ENCODE measurements at regions not wholly inside any gene's neighbourhood (a gene's known extent, or its start where the extent isn't known, plus 50 kb on each side); places are given as distances from the start of the nearest gene placed in this dataset.
"Not testable (repeated sequence)": the region's sequence is repeated elsewhere in the genome, so short reads cannot be mapped to it uniquely, and the experiment has no call there.

- Histone ChIP-seq H3K9ac (ENCODE audit: low read length) (peak overlapping the region; percentile 31), H3K4me3 (ENCODE audit: low read length) (no peak overlapping the region), H3K4me1 (ENCODE audit: control insufficient read depth, insufficient read depth, low read length) (peaks cover 28% of the 10 kb centered on the region), H3K9me3 (ENCODE audit: control insufficient read depth, low read length) (peaks cover 5% of the 10 kb centered on the region), H3K36me3 (ENCODE audit: control insufficient read depth, insufficient read depth, low read length, severe bottlenecking) (no peaks in the 10 kb centered on the region), H3K27me3 (replicated peaks; ENCODE audit: control insufficient read depth, insufficient read depth, low read length) (no peaks in the 10 kb centered on the region)
- peak; percentile 93 for DNase-seq (ENCODE audit: low read depth)
These were observed 185.6 kb downstream of the FAM43A start for GRCh38 chr3:194871143-194871863.

- peak overlapping the region; percentile 31 for H3K9ac ChIP-seq (ENCODE audit: low read length)
- no peaks in the 10 kb centered on the region for H3K36me3 ChIP-seq (ENCODE audit: control insufficient read depth, insufficient read depth, low read length, severe bottlenecking)
- DNase-seq (ENCODE audit: low read depth), result peak; percentile 32
- H3K27me3 ChIP-seq (replicated peaks; ENCODE audit: control insufficient read depth, insufficient read depth, low read length), result no peaks in the 10 kb centered on the region
- H3K4me3 ChIP-seq (ENCODE audit: low read length), result no peak overlapping the region
- peaks cover 5% of the 10 kb centered on the region for H3K9me3 ChIP-seq (ENCODE audit: control insufficient read depth, low read length)
- H3K4me1 ChIP-seq (ENCODE audit: control insufficient read depth, insufficient read depth, low read length), result peaks cover 32% of the 10 kb centered on the region
These were observed 186.4 kb downstream of the FAM43A start for GRCh38 chr3:194871864-194872668.

GRCh38 chr3:194872669-194872977 lies 186.9 kb downstream of the FAM43A start:
- DNase-seq (ENCODE audit: low read depth), result peak; percentile 48
- Histone ChIP-seq H3K9ac (ENCODE audit: low read length) (no peak overlapping the region), H3K4me1 (ENCODE audit: control insufficient read depth, insufficient read depth, low read length) (peaks cover 36% of the 10 kb centered on the region), H3K4me3 (ENCODE audit: low read length) (peak overlapping the region; percentile 43), H3K9me3 (ENCODE audit: control insufficient read depth, low read length) (peaks cover 5% of the 10 kb centered on the region), H3K36me3 (ENCODE audit: control insufficient read depth, insufficient read depth, low read length, severe bottlenecking) (no peaks in the 10 kb centered on the region), H3K27me3 (replicated peaks; ENCODE audit: control insufficient read depth, insufficient read depth, low read length) (no peaks in the 10 kb centered on the region)

GRCh38 chr3:194873474-194873873 lies 187.8 kb downstream of the FAM43A start:
- not testable (repeated sequence) for H3K9me3 ChIP-seq (ENCODE audit: control insufficient read depth, low read length); H3K9ac ChIP-seq (ENCODE audit: low read length); H3K4me3 ChIP-seq (ENCODE audit: low read length); DNase-seq (ENCODE audit: low read depth); H3K36me3 ChIP-seq (ENCODE audit: control insufficient read depth, insufficient read depth, low read length, severe bottlenecking); H3K27me3 ChIP-seq (replicated peaks; ENCODE audit: control insufficient read depth, insufficient read depth, low read length)
- H3K4me1 ChIP-seq (ENCODE audit: control insufficient read depth, insufficient read depth, low read length), result peaks cover 36% of the 10 kb centered on the region

DNA sequence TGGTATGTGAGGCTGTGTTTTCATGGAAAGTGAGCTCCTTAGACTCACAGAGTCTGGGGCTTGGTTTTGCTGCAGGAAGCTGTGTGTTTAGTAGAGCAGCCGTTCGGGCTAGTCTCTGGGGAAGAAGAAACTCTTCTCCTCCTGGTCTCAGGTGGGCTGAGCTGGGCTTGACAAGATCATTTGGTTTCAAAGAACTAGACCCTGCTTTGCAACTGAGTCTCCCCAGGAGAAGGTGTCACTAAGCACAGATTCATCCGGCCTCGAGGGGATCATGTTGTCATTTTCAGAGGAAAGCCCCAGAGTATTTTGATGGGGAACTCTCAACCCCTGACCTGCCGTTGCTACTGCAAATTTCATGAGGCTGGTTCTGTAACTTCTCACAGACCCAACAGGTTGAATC lies 188.5 kb downstream of the FAM43A start:
- Histone ChIP-seq H3K27me3 (replicated peaks; ENCODE audit: control insufficient read depth, insufficient read depth, low read length) (no peaks in the 10 kb centered on the region), H3K36me3 (ENCODE audit: control insufficient read depth, insufficient read depth, low read length, severe bottlenecking) (no peaks in the 10 kb centered on the region)
- no peak for DNase-seq (ENCODE audit: low read depth)

GRCh38 chr3:194874783-194875182 lies 189.1 kb downstream of the FAM43A start:
- H3K9ac ChIP-seq (ENCODE audit: low read length), result no peak overlapping the region
- H3K9me3 ChIP-seq (ENCODE audit: control insufficient read depth, low read length), result peaks cover 5% of the 10 kb centered on the region
- no peaks in the 10 kb centered on the region for H3K36me3 ChIP-seq (ENCODE audit: control insufficient read depth, insufficient read depth, low read length, severe bottlenecking)
- H3K27me3 ChIP-seq (replicated peaks; ENCODE audit: control insufficient read depth, insufficient read depth, low read length), result no peaks in the 10 kb centered on the region
- peaks cover 40% of the 10 kb centered on the region for H3K4me1 ChIP-seq (ENCODE audit: control insufficient read depth, insufficient read depth, low read length)
- no peak overlapping the region for H3K4me3 ChIP-seq (ENCODE audit: low read length)
- no peak for DNase-seq (ENCODE audit: low read depth)

More for the DNA sequence above, 188.5 kb downstream of the FAM43A start:
- Histone ChIP-seq H3K9ac (ENCODE audit: low read length) (no peak overlapping the region), H3K4me1 (ENCODE audit: control insufficient read depth, insufficient read depth, low read length) (peaks cover 39% of the 10 kb centered on the region), H3K9me3 (ENCODE audit: control insufficient read depth, low read length) (peaks cover 5% of the 10 kb centered on the region), H3K4me3 (ENCODE audit: low read length) (no peak overlapping the region)

GRCh38 chr3:194875581-194876402 lies 190.1 kb downstream of the FAM43A start:
- Histone ChIP-seq H3K9me3 (ENCODE audit: control insufficient read depth, low read length) (no peaks in the 10 kb centered on the region), H3K4me3 (ENCODE audit: low read length) (no peak overlapping the region), H3K4me1 (ENCODE audit: control insufficient read depth, insufficient read depth, low read length) (peaks cover 40% of the 10 kb centered on the region), H3K9ac (ENCODE audit: low read length) (no peak overlapping the region), H3K36me3 (ENCODE audit: control insufficient read depth, insufficient read depth, low read length, severe bottlenecking) (no peaks in the 10 kb centered on the region), H3K27me3 (replicated peaks; ENCODE audit: control insufficient read depth, insufficient read depth, low read length) (no peaks in the 10 kb centered on the region)
- DNase-seq (ENCODE audit: low read depth), result no peak

- Histone ChIP-seq H3K4me1 (ENCODE audit: control insufficient read depth, insufficient read depth, low read length) (peaks cover 33% of the 10 kb centered on the region), H3K4me3 (ENCODE audit: low read length) (no peak overlapping the region), H3K36me3 (ENCODE audit: control insufficient read depth, insufficient read depth, low read length, severe bottlenecking) (no peaks in the 10 kb centered on the region), H3K27me3 (replicated peaks; ENCODE audit: control insufficient read depth, insufficient read depth, low read length) (no peaks in the 10 kb centered on the region), H3K9ac (ENCODE audit: low read length) (no peak overlapping the region), H3K9me3 (ENCODE audit: control insufficient read depth, low read length) (no peaks in the 10 kb centered on the region)
- DNase-seq (ENCODE audit: low read depth), result no peak
These were observed 190.9 kb downstream of the FAM43A start for GRCh38 chr3:194876403-194877095.

DNA sequence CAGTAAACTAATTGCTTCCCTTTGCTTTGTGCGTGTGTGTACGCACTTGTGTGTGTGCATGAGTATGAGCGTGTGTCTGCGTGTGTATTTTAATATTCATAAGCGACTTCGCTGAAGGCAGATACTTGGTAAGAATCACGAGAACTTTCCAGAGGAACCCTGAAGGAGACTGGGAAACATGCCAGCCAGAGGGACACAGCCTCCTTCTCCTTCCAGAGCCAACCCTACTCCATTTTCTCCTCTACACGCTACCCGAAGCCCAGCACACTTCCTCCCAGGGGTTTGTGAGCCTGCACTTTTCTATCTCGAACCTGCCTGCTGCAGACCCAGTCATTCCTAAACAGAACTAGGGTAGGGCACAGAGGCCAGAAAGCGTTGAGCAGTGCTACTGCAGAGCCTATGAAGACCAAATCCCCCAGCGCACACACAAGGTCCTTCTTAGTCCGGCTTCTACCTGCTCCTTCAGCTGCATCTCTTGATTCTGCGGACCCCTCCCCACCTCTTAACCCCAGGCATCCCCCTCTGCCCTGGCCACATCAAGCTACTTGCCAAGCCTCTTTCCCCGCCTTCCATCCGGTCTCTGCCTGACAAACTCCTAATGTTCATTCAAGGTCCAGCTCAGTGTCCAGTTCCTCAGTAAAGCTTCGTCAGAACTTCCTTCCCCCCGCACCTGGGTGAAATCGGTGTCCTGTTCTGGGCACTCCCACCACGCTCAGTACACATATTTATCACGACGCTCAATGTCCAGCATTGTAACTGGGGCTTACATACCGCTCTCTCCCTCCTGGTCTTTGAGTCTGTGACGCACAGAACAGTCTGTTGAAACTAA lies 191.8 kb downstream of the FAM43A start:
- Histone ChIP-seq H3K36me3 (ENCODE audit: control insufficient read depth, insufficient read depth, low read length, severe bottlenecking) (no peaks in the 10 kb centered on the region), H3K4me3 (ENCODE audit: low read length) (no peak overlapping the region), H3K4me1 (ENCODE audit: control insufficient read depth, insufficient read depth, low read length) (peaks cover 23% of the 10 kb centered on the region), H3K27me3 (replicated peaks; ENCODE audit: control insufficient read depth, insufficient read depth, low read length) (no peaks in the 10 kb centered on the region), H3K9ac (ENCODE audit: low read length) (no peak overlapping the region), H3K9me3 (ENCODE audit: control insufficient read depth, low read length) (no peaks in the 10 kb centered on the region)
- no peak for DNase-seq (ENCODE audit: low read depth)

DNA sequence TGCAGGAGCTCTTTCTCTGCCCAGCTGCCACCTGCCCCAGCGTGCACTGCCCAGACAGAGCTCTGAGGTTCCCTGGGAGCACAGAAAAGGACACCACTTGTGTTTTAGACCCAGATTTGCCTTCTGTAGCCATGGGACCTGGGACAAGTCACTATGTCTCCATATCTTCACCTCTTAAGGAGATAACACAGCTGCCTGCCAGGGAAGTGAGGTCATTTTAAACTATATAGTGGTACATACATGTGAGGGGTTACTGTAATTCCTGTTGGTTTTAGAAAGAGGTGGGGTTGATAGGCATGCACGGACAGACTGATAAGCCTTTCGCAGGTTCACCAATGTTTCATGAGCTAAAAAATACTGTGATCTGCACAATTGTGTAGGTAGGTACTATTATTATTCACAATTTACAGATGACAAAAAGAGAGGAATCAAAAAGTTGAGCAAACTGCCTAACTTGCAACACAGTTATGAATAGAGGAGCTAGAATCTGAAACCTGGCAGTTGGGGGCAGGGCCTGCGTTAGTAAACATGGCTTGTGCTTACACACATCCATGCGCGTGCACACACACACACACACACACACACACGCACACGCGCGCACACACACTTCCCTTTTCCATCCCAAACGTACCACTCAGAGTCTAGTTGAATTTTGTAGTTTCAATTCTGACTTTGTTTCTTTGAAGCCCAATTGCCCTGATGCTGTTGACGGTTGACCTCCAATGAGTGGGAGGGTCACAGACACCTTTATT lies 193.6 kb downstream of the FAM43A start:
- no peak for DNase-seq (ENCODE audit: low read depth)
- Histone ChIP-seq H3K27me3 (replicated peaks; ENCODE audit: control insufficient read depth, insufficient read depth, low read length) (no peaks in the 10 kb centered on the region), H3K4me3 (ENCODE audit: low read length) (no peak overlapping the region)

More for the DNA sequence above, 193.6 kb downstream of the FAM43A start:
- Histone ChIP-seq H3K9ac (ENCODE audit: low read length) (no peak overlapping the region), H3K9me3 (ENCODE audit: control insufficient read depth, low read length) (peaks cover 8% of the 10 kb centered on the region), H3K4me1 (ENCODE audit: control insufficient read depth, insufficient read depth, low read length) (peaks cover 16% of the 10 kb centered on the region), H3K36me3 (ENCODE audit: control insufficient read depth, insufficient read depth, low read length, severe bottlenecking) (no peaks in the 10 kb centered on the region)

All from adipocyte (in vitro differentiated cells).